CD4-positive, alpha-beta T cell treated with Interleukin-4 for 1 hour (primary cell): ENCODE measurements at regions not wholly inside any gene's neighbourhood (a gene's known extent, or its start where the extent isn't known, plus 50 kb on each side); places are given as distances from the start of the nearest gene placed in this dataset.
"Not testable (repeated sequence)": the region's sequence is repeated elsewhere in the genome, so short reads cannot be mapped to it uniquely, and the experiment has no call there.

Source experiments
- DNase-seq, 2 donors: peaks; one replicate each; pipeline ENCODE4 v3.0.0-alpha.2; 2020 to 2022

DNA sequence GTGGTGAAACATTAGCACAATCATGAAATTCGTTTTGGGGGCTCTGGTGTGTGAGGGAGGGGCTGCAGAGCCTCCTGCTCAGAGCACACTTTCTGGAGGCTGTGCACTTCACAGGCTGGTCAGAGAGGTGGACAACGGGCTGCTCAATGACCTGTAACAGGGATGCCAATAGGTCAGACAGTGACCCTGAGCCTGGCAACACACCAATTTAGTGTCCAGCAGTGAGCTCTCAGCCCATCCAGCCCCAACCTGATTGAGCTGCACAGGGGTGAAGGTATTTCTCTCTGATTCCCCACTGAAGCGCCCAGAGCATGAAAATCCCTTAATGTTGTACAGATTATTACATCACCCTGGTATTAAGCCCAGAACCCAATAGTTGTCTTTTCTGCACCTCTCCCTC is 191.3 kb upstream of the ZNF32 start:
- no peak for DNase-seq

DNA sequence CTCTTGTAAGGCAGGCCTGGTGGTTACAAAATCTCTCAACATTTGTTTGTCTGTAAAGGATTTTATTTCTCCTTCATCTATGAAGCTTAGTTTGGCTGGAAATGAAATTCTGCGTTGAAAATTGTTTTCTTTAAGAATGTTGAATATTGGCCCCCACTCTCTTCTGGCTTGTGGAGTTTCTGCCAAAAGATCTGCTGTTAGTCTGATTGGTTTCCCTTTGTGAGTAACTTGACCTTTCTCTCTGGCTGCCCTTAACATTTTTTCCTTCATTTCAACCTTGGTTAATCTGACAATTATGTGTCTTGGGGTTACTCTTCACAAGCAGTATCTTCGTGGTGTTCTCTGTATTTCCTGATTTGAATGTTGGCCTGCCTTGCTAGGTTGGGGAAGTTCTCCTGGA is 186.1 kb upstream of the ZNF32 start:
- DNase-seq = not testable (repeated sequence)

- no peak for DNase-seq
Measured at GRCh38 chr10:43827853-43828252, 179.2 kb upstream of the ZNF32 start.

DNA sequence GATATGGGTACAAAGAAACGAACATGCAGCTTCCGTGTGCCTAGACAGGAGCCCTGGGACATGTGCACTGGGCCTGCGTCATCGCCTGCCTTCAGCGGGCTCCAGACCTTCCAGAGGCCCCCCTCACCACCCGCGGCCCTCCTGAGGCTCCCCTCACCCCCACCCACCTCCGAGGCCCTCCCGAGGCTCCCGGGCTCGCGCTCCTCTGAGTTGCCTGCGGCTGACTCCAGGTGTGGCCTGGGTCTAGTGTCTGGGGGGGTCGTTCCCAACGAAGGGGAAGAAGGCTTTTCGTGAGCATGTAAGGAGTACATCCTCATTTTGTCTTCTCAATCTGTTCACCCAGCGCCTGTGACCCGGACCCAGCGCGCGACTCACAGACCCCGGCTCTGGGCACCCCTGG is 177.3 kb upstream of the ZNF32 start:
- no peak for DNase-seq

GRCh38 chr10:43825421-43825820 is 176.7 kb upstream of the ZNF32 start:
- no peak for DNase-seq

- no peak for DNase-seq
Measured at GRCh38 chr10:43824934-43825333, 176.3 kb upstream of the ZNF32 start.

GRCh38 chr10:43822631-43823580 is 174.2 kb upstream of the ZNF32 start:
- no peak for DNase-seq

- DNase-seq = no peak
Measured at GRCh38 chr10:43821103-43821502, 172.4 kb upstream of the ZNF32 start.

GRCh38 chr10:43820663-43821062 is 172.0 kb upstream of the ZNF32 start:
- no peak for DNase-seq

DNA sequence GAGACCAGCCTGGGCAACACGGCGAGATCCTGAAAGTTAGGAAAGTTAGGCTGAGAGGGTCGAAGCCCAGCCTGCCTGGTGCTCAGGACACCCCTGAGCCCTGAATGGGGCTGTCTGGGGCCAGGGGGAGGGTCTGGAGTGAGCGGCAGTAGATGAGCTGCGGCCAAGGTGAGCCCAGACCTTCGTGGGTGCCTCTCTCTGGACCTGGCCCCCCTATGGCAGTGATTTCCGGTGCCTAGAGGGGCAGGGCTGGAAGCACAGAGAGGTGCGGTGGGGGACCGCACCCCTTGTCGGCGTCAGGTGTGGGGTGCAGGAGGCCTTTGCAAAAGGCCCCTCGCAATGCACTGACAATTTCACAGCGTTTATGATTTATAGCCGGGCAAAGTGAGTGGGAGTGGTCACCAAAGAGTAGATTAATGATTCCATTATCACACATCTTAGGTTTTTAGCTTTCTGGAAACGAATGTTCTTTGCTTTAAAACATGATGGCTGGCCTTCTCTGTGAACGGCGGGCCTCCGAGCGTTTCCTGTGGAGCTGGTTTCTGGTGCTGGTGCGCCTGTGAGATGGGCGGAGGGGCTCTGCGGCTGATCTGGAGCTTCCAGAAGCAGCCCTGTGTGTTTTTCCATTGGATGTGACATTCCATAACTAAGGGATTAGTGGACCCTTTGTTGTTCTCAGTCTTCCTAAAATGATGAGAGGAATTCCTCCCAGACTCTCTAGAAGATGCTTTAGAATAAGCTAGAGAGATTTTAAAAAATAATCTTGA is 171.0 kb upstream of the ZNF32 start:
- no peak for DNase-seq

GRCh38 chr10:43818687-43819086 is 170.0 kb upstream of the ZNF32 start:
- DNase-seq = no peak

- DNase-seq = no peak
Measured at GRCh38 chr10:43817368-43817767, 168.7 kb upstream of the ZNF32 start.

- DNase-seq = peak; percentile 66 to 75
Measured at GRCh38 chr10:43816351-43817321, 168.0 kb upstream of the ZNF32 start.

- DNase-seq = no peak
Measured at GRCh38 chr10:43815181-43815885, 166.7 kb upstream of the ZNF32 start.

DNA sequence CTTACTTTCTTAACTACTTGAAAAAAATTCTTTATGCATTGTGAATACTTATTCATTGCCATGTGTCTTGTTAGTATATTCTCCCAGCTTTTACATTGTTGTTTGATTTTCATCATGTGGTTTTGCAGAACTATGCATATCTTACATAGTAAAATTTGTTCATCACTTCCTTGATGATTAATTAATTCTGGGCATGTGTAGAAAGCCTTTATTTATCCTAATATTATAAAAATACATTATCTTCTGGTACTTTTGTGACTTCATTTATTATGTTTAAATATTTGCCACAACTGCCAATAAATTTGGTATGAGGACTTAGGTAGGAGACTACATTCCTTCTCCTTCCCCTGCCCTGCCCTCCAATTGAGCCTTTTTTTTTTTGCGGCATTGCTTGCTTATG is 166.0 kb upstream of the ZNF32 start:
- no peak for DNase-seq

- no peak for DNase-seq
Measured at GRCh38 chr10:43811871-43812270, 163.2 kb upstream of the ZNF32 start.

DNA sequence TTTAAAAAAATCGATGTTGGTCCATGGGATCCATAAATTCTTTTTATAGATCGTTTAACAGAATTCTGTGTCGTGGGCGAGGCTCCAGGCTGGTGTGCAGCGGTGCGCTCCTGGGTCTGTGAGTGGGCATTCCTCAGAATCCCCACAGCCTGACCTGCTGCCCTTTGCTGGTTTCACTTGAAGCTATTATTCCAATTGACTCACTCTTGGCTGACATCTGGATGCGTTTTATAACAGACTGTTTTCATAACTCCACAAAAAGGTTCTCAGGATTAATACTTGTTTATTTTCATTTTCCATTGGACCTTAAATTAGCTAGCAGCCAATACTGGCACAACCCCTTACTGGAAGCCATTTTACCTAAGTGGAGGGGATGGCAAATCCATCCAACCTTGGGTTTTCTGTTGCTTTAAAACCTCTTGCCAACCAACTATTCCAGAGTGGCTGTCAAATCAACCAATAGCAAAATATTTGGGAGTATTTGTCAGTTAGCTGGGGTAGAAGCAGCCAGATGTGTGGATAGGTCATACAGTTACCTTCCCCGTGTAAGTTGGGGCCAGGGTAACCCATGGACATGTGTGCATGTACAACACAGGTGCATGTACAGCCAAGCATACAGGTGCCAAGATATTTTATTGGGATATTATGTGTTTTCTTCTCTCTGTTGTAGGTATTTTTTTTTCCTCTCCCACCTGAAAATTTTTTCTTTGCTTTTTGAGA is 160.7 kb upstream of the ZNF32 start:
- DNase-seq = no peak

DNA sequence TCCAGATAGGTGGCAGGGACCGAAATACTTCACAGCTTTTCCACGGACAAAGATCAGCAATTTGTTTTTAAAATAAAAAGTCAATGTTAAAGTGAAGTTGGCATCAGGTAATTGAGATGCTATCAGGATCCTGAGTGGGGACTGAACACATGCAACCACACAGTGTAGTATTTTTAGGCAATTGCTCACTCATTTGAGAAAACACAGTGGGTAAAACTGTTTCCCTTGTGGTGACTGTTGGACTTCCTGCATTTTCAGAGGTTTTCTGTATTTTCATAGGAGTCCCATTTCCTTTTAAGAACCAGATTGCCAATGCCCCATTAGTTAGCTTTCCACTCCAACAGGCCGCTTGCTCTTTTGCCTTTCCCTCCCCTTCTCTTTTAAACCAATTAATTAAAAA is 159.5 kb upstream of the ZNF32 start:
- DNase-seq = peak in 1 of 2 donors; percentile 6

DNA sequence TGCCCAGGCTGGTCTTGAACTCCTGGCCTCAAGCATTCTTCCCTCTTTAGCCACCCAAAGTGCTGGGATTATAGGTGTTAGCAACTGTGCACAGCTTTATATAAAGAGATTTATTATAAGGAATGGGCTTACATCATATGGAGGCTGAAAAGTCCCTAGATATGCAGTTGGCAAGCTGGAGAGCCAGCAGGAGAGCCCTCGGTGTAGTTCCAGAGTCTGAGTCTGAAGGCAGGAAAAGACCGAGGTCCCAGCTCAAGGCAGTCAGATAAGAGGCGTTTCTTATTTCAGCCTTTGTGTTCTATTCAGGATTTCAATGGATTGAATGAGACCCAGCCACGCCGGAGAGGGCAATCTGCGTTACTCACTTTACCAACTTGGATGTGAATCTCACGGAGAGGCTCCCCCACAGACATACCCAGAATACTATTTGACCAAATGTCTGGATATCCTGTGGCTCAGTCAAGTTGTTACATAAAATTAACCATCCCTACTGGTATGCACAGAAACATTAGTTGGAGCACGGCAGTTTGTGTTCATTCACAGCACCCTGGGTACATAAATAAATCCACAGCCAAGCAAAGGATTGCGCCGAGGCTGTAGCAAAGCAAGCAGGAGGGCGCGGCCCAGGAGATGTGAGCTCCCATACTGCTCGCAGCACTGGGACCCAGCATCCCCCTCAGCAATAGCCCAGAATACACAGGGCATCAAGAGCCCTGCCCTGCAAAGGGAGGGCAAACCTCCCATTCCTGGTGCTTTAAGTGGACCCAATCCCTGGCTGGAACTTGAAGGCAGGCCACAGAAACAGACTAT is 158.4 kb upstream of the ZNF32 start:
- DNase-seq = no peak

- no peak for DNase-seq
Measured at GRCh38 chr10:43803791-43804190, 155.1 kb upstream of the ZNF32 start.
